Endothelial cell of umbilical vein (primary cell): ENCODE measurements at regions not wholly inside any gene's neighbourhood (a gene's known extent, or its start where the extent isn't known, plus 50 kb on each side); places are given as distances from the start of the nearest gene placed in this dataset.

Experiments
- BruUV-seq: library from RNA; stranded (reverse); fragments of 400-500 nt; replicated peaks from 2 replicates; lab custom pipeline; 2021; lab: Mats Ljungman, UMichigan
- CTCF ChIA-PET: fragments of 300-600, 350-600 bp; sonication (Branson Sonifier 250); formaldehyde crosslinking; loops from one replicate; lab custom pipeline; 2021; ENCODE audit warnings: antibody characterized with exemption, inconsistent platforms; lab: Charles Lee
- POLR2A ChIA-PET: fragments of 300-600, 350-600 bp; sonication (Branson Sonifier 250); formaldehyde crosslinking; loops from one replicate; lab custom pipeline; 2021; ENCODE audit warnings: antibody characterized with exemption, inconsistent platforms; lab: Charles Lee
- DNase-seq: peaks from one replicate; pipeline ENCODE4 v3.0.0-alpha.2; 2011; ENCODE audit warnings: low read depth, low spot score
- FAIRE-seq: peaks from 2 replicates; lab custom pipeline; 2011; peaks lifted over from hg19 to GRCh38; lab: Jason Lieb, UNC
- H2AFZ ChIP-seq: 2 replicates; pipeline ENCODE4 v1.6.0; 2012; ENCODE audit warnings: low read depth, low read length, control low read depth, inconsistent platforms
- H3K27ac ChIP-seq: 2 replicates; pipeline ENCODE4 v1.5.1; 2011; ENCODE audit warnings: low read depth, mild to moderate bottlenecking, control low read depth, low read length, moderate library complexity; ENCODE audit not compliant: insufficient read depth
- H3K27me3 ChIP-seq, 2 experiments: 2 replicates each; pipeline versions ENCODE4 v1.6.0 to v1.6.1; 2011; ENCODE audit warnings: low read length in 2 of 2, mixed read lengths in 1 of 2; ENCODE audit not compliant: control insufficient read depth in 2 of 2, insufficient read depth in 2 of 2
- H3K36me3 ChIP-seq, 2 experiments: 2 replicates in 1 of 2; 3 replicates in 1 of 2; pipeline ENCODE4 v1.5.1; 2011; ENCODE audit warnings: low read length in 2 of 2, mild to moderate bottlenecking in 1 of 2, moderate library complexity in 1 of 2; ENCODE audit not compliant: control insufficient read depth in 2 of 2, insufficient read depth in 2 of 2; ENCODE audit errors: extremely low read depth in 1 of 2
- H3K4me1 ChIP-seq: 3 replicates; pipeline ENCODE4 v1.5.1; 2011; ENCODE audit warnings: mild to moderate bottlenecking, low read length; ENCODE audit not compliant: control insufficient read depth, insufficient read depth; ENCODE audit errors: extremely low read depth
- H3K4me2 ChIP-seq: 2 replicates; pipeline ENCODE4 v1.6.1; 2011; ENCODE audit warnings: low read length, control low read depth, mixed read lengths; ENCODE audit not compliant: insufficient read depth
- H3K4me3 ChIP-seq, 3 experiments: fragments of 200-600 bp in 1 of 3; sonication (generic), shearing (Covaris generic) in 1 of 3; replicated peaks in 1 of 3; 2 replicates each; pipeline ENCODE4 v1.5.1; 2011 to 2016; ENCODE audit warnings: control low read depth in 3 of 3, low read length in 3 of 3, mild to moderate bottlenecking in 2 of 3, inconsistent platforms in 1 of 3, low read depth in 1 of 3, moderate library complexity in 1 of 3; ENCODE audit not compliant: insufficient read depth in 1 of 3
- H3K79me2 ChIP-seq: 2 replicates; pipeline ENCODE4 v1.6.0; 2012; ENCODE audit warnings: low read length, inconsistent platforms; ENCODE audit not compliant: control insufficient read depth, insufficient read depth
- H3K9ac ChIP-seq: replicated peaks from 2 replicates; pipeline ENCODE3; 2011; ENCODE audit warnings: low read length, control low read depth; ENCODE audit not compliant: insufficient read depth; ENCODE audit errors: extremely low read depth
- H3K9me1 ChIP-seq: replicated peaks from 3 replicates; pipeline ENCODE4 v1.6.0; 2011; ENCODE audit warnings: mild to moderate bottlenecking, low read length; ENCODE audit not compliant: control insufficient read depth, insufficient read depth; ENCODE audit errors: extremely low read depth
- H3K9me3 ChIP-seq: replicated peaks from 2 replicates; pipeline ENCODE4 v1.5.1; 2012; ENCODE audit warnings: low read length, inconsistent platforms; ENCODE audit not compliant: control insufficient read depth, insufficient read depth
- H4K20me1 ChIP-seq: replicated peaks from 2 replicates; pipeline ENCODE3; 2011; ENCODE audit warnings: mild to moderate bottlenecking, low read length; ENCODE audit not compliant: control insufficient read depth, insufficient read depth; ENCODE audit errors: extremely low read depth
- EZH2 ChIP-seq: IDR thresholded peaks from 2 replicates; pipeline ENCODE4 v1.6.1; 2012; ENCODE audit warnings: borderline replicate concordance, low read depth, mild to moderate bottlenecking, moderate library complexity, low read length, inconsistent platforms; ENCODE audit not compliant: severe bottlenecking
- FOS ChIP-seq: IDR thresholded peaks from 2 replicates; pipeline ENCODE4 v1.6.1; 2011; ENCODE audit warnings: mild to moderate bottlenecking, low read length, moderate library complexity, borderline replicate concordance; ENCODE audit not compliant: insufficient read depth
- GATA2 ChIP-seq: IDR thresholded peaks from 2 replicates; pipeline ENCODE4 v1.7.0; 2011; ENCODE audit warnings: low read depth, mild to moderate bottlenecking, moderate library complexity, mixed read lengths, low read length; ENCODE audit not compliant: insufficient read length, insufficient read depth
- JUN ChIP-seq: IDR thresholded peaks from 2 replicates; pipeline ENCODE4 v1.6.1; 2011; ENCODE audit warnings: borderline replicate concordance, low read depth; ENCODE audit not compliant: insufficient read length, insufficient read depth
- MYC ChIP-seq: IDR thresholded peaks from one replicate; pipeline ENCODE4 v1.6.1; 2011; ENCODE audit warnings: mild to moderate bottlenecking, low read depth, low read length
- POLR2A ChIP-seq: IDR thresholded peaks from 2 replicates; pipeline ENCODE4 v1.6.1; 2012; ENCODE audit warnings: low read depth, mild to moderate bottlenecking, control low read depth, low read length
- POLR2AphosphoS5 ChIP-seq: IDR thresholded peaks from 2 replicates; pipeline ENCODE4 v1.6.1; 2012; ENCODE audit warnings: low read depth, mild to moderate bottlenecking, control low read depth, low read length, moderate library complexity; ENCODE audit not compliant: insufficient read depth
- dilution Hi-C: fragments of 300-500 bp; cut with MboI; formaldehyde crosslinking; loops from one replicate; pipeline ENCODE4 v1.15.0; 2019; ENCODE audit warnings: low sequenced_read_pairs; ENCODE audit not compliant: extremely low pct_ligation_motif_present
- intact Hi-C: fragments of 100-400 bp; cut with micrococcal nuclease; formaldehyde crosslinking; loops from one replicate; pipeline ENCODE4 v1.10.0; 2022
- TF ChIP-seq, protein P1 (sequence below): IDR thresholded peaks from 2 replicates; pipeline ENCODE4 v1.6.1; 2011; ENCODE audit not compliant: insufficient read depth, insufficient read length
- TF ChIP-seq, protein P2 (sequence below), 2 donors: IDR thresholded peaks; 1 replicate in 1 of 2; 2 replicates in 1 of 2; pipeline ENCODE4 v1.5.1; 2011; ENCODE audit warnings: low read length in 2 of 2, mild to moderate bottlenecking in 2 of 2, moderate library complexity in 2 of 2, control low read depth in 1 of 2, inconsistent platforms in 1 of 2, low read depth in 1 of 2; ENCODE audit not compliant: insufficient read depth in 1 of 2; ENCODE audit errors: extremely low read depth in 1 of 2

DNA sequence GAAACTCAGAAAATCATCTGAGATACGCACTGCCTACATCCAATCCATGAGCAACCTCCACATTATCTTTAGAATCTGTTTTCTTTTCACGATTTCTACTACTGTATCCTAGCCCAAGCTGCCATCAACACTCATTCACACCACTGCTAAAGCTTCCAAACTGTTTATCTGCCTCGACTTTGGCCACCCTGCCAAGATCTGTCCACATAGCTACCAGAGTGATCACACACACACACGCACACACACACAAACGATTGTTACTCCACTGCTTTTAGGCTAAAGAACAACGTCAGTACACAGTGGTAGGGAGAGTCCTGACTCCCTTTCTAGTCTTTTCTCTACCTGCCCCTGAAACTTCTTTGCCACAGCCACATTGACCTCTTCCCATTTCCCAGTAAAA is 142.0 kb downstream of the CCDC71L start:
- DNase-seq: no peak
- BruUV-seq: no TSS peak
- Histone ChIP-seq H3K79me2 (no peaks in the 10 kb centered on the region), H3K4me1 (peaks cover 4% of the 10 kb centered on the region), H3K4me3 (no peak overlapping the region), H3K9me1 (no peaks in the 10 kb centered on the region), H3K36me3 (no peaks in the 10 kb centered on the region), H3K27me3 (no peaks in the 10 kb centered on the region), H3K4me2 (no peak overlapping the region), H4K20me1 (no peaks in the 10 kb centered on the region), H3K9ac (no peak overlapping the region), H3K27ac (no peak overlapping the region), H2AFZ (no peak overlapping the region), H3K9me3 (no peaks in the 10 kb centered on the region)
- intact Hi-C loops (no loop called here), dilution Hi-C loops (no loop called here)
- no peak for TF ChIP-seq FOS
- TF ChIP-seq POLR2AphosphoS5: no peak
- TF ChIP-seq, protein P1, sequence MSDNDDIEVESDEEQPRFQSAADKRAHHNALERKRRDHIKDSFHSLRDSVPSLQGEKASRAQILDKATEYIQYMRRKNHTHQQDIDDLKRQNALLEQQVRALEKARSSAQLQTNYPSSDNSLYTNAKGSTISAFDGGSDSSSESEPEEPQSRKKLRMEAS: no peak
- TF ChIP-seq, protein P2, sequence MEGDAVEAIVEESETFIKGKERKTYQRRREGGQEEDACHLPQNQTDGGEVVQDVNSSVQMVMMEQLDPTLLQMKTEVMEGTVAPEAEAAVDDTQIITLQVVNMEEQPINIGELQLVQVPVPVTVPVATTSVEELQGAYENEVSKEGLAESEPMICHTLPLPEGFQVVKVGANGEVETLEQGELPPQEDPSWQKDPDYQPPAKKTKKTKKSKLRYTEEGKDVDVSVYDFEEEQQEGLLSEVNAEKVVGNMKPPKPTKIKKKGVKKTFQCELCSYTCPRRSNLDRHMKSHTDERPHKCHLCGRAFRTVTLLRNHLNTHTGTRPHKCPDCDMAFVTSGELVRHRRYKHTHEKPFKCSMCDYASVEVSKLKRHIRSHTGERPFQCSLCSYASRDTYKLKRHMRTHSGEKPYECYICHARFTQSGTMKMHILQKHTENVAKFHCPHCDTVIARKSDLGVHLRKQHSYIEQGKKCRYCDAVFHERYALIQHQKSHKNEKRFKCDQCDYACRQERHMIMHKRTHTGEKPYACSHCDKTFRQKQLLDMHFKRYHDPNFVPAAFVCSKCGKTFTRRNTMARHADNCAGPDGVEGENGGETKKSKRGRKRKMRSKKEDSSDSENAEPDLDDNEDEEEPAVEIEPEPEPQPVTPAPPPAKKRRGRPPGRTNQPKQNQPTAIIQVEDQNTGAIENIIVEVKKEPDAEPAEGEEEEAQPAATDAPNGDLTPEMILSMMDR (IDR thresholded peaks at IDR 0.05; ENCODE audit: extremely low read depth in 1 of 2, insufficient read depth in 1 of 2, low read depth in 1 of 2, low read length in 2 of 2): no peak
- TF ChIP-seq JUN: no peak
- TF ChIP-seq GATA2: no peak
- TF ChIP-seq MYC: no peak
- no peak for TF ChIP-seq EZH2
- TF ChIP-seq POLR2A: no peak
- ChIA-PET CTCF (no interaction called here), POLR2A (no interaction called here)
- no peak for FAIRE-seq
